HS-5 (cell line): ENCODE measurements at regions not wholly inside any gene's neighbourhood (a gene's known extent, or its start where the extent isn't known, plus 50 kb on each side); places are given as distances from the start of the nearest gene placed in this dataset.
"Not testable (repeated sequence)": the region's sequence is repeated elsewhere in the genome, so short reads cannot be mapped to it uniquely, and the experiment has no call there.

Experiments used
- DNase-seq: peaks from one replicate; pipeline ENCODE4 v3.0.0-alpha.2; 2012; ENCODE audit warnings: low read depth

DNA sequence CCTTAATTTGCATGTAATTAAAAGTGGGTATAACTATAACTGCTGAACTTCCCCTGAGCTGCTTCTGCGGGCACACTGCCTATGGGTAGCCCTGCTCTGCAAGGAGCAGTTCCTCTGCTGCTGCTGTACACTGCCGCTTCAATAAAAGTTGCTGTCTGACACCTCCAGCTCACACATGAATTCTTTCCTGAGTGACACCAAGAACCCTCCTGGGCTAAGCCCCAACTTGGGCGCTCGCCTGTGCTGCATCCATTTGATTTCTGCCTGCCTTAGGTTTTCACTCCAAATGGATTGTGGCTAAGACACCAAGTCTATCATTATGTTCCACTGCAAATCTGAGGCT lies 215.7 kb downstream of the ANAPC1 start:
- DNase-seq = no peak

DNA sequence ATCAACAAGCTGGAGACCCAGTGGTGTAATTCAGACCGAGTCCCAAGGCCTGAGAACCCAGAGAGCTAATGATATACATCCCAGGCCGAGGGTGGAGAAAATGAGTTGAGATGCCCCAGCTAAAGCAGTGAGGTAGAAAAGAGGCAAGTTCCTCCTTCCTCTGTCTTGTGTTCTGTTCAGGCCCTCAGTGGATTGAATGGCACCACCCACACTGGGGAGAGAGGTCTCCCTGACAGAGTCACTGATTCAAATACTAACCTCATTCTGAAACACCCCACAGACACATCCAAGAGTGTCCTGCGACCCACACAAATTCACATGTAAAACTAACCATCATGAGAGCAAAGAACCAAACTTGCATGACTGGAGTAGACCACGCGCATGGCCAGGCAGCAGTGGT lies 215.3 kb downstream of the ANAPC1 start:
- DNase-seq = no peak

GRCh38 chr2:111669928-111670695 lies 213.9 kb downstream of the ANAPC1 start:
- no peak for DNase-seq

GRCh38 chr2:111670776-111671175 lies 213.2 kb downstream of the ANAPC1 start:
- DNase-seq = no peak

DNA sequence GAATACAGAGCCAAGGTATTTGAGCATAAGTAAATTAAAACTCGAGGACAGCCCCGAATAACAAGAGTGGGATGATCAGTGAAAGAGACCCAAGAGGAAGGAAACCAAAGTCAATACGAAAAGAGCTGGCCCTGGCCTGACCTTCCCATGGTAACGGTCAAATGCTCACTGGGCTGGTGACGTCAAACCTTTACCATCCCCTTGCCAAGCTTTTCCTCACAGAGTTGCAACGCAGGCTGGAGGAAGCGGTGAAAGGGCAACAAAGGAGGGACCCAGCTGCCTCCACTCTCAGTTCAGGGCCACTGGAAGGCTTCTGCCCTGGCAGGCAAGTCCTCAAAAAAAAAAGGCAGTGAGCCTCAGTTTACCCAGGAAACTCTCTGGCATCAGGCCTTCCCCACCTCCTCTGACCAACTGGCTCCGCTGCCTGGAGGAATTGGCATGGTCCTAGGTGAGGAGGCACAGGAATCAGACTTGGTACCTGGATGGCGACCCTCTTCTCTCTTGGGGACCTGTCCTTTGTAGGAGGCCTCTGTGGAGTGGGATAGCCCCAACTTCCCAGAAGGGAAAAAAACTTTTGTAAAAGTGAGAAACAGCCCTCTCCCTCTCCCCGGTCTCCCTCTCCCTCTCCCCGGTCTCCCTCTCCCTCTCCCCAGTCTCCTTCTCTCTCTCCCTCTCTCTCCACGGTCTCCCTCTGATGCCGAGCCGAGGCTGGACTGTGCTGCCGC lies 212.4 kb downstream of the ANAPC1 start:
- DNase-seq = no peak

DNA sequence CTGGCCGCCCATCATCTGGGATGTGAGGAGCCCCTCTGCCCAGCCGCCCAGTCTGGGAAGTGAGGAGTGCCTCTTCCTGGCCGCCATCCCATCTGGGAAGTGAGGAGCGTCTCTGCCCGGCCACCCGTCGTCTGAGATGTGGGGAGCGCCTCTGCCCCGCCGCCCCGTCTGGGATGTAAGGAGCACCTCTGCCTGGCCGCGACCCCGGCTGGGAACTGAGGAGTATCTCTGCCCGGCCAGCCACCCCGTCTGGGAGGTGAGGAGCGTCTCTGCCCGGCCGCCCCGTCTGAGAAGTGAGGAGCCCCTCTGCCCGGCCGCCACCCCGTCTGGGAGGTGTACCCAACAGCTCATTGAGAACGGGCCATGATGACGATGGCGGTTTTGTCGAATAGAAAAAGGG lies 211.4 kb downstream of the ANAPC1 start:
- DNase-seq = not testable (repeated sequence)

DNA sequence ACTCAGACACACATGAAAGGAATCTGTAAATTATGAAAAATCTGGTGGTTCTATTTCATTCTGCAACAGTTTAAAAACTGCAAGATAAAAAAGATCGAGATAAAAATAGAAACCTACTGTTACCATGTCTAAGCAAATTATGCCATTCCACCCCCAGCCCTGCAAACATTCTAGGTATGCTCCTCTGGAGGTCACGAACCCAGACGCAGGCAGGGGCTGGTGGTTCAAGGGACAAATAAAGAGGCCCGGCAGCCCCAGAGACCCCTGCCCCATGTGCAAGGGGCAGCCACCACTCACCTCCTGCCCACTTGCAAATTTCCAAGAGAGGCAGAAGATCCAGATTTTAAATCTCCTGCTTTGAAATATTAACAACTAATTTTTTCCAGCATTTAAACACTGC lies 210.5 kb downstream of the ANAPC1 start:
- DNase-seq = no peak

DNA sequence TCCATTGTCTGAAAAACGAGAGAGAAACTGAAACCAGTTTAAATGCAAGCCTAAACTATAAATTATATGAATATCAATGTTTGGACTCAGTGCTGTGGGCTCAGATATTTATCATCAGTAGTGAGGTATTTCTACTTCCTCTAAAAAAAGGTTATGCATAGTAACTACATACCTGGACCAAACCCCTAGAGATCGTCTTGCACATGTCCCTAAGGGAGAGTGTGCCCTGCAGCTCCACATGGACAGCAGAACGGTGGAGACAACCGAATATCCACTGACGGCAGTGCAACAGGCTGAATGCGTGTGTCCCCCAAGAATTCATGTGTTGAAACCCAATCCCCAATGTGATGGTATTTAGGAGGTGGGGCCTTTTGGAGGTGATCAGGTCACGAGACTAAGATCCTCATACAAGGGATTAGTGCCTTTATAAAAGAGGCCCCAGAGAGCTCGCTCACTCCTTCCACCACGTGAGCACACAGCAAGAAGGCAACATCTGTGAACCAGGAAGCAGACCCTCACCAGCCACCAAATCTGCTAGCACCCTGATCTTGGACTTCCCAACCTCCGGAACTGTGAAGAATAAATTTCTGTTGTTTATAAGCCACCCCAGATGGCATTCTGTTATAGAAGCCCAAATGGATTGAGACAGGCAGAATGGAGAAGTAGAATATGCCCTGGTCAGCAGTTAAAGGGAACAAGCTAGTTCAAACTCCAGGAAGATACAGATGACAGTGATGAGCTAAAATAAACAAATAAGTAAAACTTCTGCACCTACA lies 208.4 kb downstream of the ANAPC1 start:
- DNase-seq = no peak

GRCh38 chr2:111676291-111676822 lies 207.6 kb downstream of the ANAPC1 start:
- DNase-seq = no peak

GRCh38 chr2:111678161-111678560 lies 205.8 kb downstream of the ANAPC1 start:
- no peak for DNase-seq

- DNase-seq = no peak
These were observed 205.3 kb downstream of the ANAPC1 start for GRCh38 chr2:111678651-111679050.

DNA sequence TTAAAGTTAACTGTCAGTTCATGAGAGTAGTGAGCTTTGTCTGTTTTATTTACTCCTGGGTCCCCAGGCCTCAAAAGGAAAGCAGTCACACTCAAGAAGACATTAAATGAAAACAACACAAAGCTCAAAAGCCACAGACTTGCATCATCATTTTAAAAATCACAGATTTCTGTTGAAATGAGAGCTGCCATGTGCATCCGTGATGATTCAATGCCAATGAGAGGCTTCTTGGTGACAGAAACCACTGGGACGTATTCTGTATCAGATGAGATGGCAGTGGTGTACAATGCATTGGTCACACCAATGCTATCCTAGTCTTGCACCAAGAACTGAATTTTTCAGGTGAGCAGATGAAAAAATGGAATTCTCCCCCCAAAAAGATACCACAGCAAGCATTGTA lies 204.8 kb downstream of the ANAPC1 start:
- DNase-seq = no peak

- no peak for DNase-seq
These were observed 199.4 kb downstream of the ANAPC1 start for GRCh38 chr2:111684611-111685010.

- no peak for DNase-seq
These were observed 198.7 kb downstream of the ANAPC1 start for GRCh38 chr2:111685342-111685741.

DNA sequence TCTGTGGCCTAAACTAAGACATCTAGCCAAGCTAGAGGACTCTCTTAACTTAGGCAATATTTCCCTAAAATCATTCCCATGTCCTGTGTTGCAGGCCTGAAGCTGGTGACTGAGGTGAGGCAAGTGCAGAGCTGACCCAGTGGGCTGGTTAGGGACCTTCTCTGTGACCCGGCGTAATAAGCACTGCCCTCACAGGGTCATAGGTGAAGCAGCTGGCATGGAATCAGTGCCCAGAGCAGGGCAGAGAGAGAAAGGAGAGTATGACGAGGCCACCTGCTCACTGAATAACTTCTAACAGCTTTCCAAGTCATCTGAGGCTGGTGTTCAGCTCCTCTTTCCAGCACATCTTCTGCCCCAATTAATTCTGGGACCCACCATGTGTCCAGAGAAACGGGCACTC lies 197.0 kb downstream of the ANAPC1 start:
- DNase-seq = no peak

- no peak for DNase-seq
These were observed 196.1 kb downstream of the ANAPC1 start for GRCh38 chr2:111687911-111688310.

- DNase-seq = no peak
These were observed 195.5 kb downstream of the ANAPC1 start for GRCh38 chr2:111688482-111688881.

- no peak for DNase-seq
These were observed 194.8 kb downstream of the ANAPC1 start for GRCh38 chr2:111689174-111689573.

GRCh38 chr2:111689941-111690340 lies 194.1 kb downstream of the ANAPC1 start:
- DNase-seq = no peak

DNA sequence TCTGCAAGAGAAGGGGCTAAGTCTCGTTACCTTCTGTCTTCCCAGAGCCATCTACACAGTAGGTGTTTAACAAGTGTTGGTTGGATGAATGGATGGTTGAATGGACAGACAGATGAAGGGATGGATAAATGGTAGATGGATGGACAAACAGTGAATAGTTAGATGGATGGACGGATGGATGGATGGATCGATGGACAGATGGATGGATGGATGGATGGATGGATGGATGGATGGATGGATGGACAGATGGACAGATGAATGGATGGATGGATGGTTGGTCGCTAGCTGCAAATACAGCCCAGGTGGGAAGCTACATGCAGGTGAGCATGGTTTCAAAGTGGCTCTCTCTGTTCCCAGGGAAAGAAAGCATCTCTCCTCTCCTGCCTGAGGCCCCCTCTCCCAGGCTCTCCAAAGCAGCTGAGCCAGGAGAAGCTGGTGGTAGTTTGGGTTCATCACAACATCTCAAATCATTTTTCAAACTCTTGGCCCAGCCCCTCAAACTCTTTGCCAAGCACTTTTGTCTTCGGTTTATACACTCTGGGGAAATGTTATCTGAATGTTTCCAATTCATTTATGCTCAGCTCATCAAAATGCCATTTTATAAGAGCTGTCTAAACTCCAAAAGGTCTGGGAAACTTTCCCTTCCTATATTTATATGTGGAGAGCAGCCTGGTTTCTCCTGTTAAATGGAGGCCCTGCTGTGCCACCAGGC lies 192.7 kb downstream of the ANAPC1 start:
- no peak for DNase-seq

GRCh38 chr2:111692311-111692710 lies 191.7 kb downstream of the ANAPC1 start:
- DNase-seq = no peak

DNA sequence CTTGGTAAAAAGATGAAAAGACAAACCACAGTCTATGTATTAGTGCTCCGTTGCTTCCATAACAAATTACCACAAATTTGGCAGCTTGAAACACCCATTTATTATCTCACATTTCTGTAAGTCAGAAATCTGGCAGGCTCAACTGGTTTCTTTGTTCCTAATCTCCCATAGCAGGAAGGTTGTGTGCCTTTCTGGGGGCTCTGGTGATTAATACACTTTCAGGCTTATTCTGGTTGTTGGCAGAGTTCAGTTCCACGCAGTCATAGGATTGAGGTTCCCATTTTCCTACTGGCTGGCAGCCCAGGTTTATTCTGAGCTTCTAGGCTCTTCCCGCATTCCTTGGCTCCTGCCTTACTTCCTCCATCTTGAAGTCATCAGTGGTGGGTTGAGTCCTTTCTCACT lies 189.3 kb downstream of the ANAPC1 start:
- DNase-seq = peak; percentile 65
